ENCODE measurements at regions not wholly inside any gene's neighbourhood (a gene's known extent, or its start where the extent isn't known, plus 50 kb on each side); places are given as distances from the start of the nearest gene placed in this dataset.

- no peak for TF ChIP-seq CTCF (conservative IDR thresholded peaks at IDR 0.05; ENCODE audit: low read length)
- TF ChIP-seq EZH2phosphoT487 (IDR thresholded peaks at IDR 0.05; ENCODE audit: borderline replicate concordance, low read depth, low read length): no peak
These were observed 82.5 kb upstream of the NEUROD1 start for GRCh38 chr2:181762848-181763247.

All from OCI-LY7 (cell line).